GM21381 (cell line): ENCODE measurements at regions not wholly inside any gene's neighbourhood (a gene's known extent, or its start where the extent isn't known, plus 50 kb on each side); places are given as distances from the start of the nearest gene placed in this dataset.

Source experiments
- ATAC-seq: cut with Tn5 transposase; IDR thresholded peaks from one replicate; pipeline ENCODE4 v1.9.1; 2021; ENCODE audit warnings: mild to moderate bottlenecking, moderate library complexity; ENCODE audit not compliant: unreplicated experiment

DNA sequence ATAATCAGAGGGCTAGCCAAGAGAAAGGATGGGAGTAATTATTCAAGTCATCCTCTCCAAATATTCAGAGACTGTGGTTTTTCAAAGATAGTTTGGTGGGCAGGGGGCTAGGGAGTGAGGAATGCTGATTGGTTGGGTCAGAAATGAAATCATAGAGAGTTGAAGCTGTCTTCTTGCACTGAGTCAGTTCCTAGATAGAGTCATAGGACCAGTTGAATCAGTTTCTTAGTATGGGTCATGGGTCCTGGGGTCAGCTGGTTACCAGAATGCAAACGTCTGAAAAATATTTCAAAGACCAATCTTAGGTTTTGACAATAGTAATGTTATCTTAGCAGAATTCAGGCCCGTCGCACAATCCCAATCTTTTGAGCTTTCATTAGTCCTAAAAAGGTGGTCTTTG is 171.4 kb upstream of the SPATS2L start:
- ATAC-seq: no peak

- no peak for ATAC-seq
These were observed 169.8 kb upstream of the SPATS2L start for GRCh38 chr2:200136655-200137054.

GRCh38 chr2:200137271-200137670 is 169.2 kb upstream of the SPATS2L start:
- no peak for ATAC-seq

GRCh38 chr2:200137691-200138090 is 168.8 kb upstream of the SPATS2L start:
- no peak for ATAC-seq

- no peak for ATAC-seq
These were observed 167.9 kb upstream of the SPATS2L start for GRCh38 chr2:200138391-200139124.

GRCh38 chr2:200144571-200144970 is 161.9 kb upstream of the SPATS2L start:
- ATAC-seq: no peak

- ATAC-seq: no peak
These were observed 160.0 kb upstream of the SPATS2L start for GRCh38 chr2:200146501-200146900.

GRCh38 chr2:200147371-200147770 is 159.1 kb upstream of the SPATS2L start:
- no peak for ATAC-seq

- no peak for ATAC-seq
These were observed 158.1 kb upstream of the SPATS2L start for GRCh38 chr2:200148366-200148765.

DNA sequence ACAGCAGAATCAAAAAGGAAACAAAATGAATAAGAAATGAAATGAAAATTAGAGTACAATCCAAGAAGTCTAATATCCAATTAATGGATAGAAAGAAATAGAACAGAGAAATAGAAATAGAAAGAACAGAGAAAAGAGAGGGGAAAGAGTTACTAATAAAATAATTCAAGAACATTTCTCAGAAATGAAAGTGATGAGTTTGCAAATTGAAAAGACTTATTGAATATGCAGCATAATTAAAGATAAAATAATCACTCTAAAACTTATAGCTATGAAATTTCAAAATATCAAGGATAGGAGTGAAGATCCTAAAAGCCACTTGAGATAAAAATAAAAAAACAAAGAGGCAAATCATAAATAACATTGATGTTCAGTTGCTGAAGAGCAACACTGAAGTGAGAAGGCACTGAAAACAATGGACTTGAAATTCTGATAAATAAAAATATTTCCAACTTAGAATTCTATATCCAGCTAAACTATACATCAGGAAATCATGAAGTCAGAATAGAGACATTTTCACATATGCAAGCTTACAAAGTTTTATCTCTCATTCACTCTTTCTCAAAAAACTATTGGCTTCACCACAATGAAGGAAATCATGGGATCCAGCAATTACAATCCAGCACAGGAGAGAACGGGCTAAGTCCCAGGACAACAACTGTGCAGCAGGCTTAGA is 155.9 kb upstream of the SPATS2L start:
- ATAC-seq: no peak

DNA sequence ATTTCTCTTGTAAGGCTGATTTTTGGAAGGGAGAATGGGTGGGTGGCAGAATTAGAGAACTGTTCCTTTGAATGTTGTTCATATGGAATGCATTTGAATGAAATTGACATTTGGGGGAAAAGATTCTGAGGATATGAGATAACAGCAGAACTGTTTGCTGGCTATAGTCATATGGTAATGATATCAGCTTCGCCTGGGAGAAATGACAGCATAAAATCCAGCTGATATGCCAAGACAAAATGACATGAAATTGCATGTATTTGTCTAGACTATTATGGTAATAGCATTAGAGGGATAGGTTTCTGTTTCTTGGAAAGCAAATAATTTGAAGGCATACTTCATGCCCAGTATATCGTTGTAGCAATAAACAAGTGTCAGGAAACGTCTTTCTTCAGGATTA is 150.8 kb upstream of the SPATS2L start:
- no peak for ATAC-seq

- no peak for ATAC-seq
These were observed 150.2 kb upstream of the SPATS2L start for GRCh38 chr2:200156166-200156835.

DNA sequence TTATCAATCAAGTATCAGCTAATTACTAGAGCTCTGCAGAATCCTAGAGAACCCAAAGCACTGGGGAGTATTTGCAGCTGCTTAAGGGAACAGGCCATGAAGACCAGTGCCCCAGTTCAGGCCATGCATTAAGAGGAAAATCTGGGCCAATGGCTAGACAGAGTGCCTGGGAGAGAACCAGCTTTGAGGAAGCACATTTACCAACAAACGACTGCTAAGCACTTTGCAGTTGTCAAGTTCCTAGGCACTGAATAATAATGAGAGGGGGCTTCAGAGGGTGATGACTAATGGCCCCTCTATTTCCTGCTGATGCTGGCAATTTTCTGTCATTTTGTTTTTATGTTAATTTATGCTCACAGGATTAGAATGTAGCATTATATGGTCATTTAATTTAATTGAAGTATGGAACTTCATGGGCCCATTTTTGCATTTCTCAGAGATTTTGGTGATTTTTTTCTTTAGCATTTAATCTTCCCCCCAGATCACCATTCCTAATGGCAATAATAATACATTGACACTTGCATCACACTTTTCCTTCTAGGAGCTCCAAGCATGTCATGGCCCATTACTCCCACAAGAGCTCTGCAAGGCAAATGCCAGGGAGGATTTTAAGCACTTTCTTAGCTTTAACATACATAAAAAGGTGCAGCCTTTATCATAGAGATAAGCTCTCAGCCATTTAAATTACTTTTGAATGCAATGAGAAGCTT is 147.7 kb upstream of the SPATS2L start:
- ATAC-seq: no peak

DNA sequence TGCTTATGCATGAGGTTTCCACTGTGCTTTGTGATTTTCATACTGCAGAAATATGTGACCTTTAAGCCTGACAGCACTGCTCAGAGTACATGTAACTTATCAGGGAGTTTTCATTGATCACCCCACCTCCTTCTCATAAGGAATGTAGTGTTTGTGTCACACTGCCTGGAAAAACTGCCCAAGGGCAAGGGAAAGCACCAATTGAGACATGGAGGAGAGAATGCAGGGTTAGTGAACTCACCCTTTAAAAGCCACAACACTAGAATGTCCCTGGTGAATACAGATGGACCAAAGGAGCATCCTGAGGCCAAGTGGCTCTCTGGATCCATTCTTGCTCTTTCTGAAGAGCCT is 147.2 kb upstream of the SPATS2L start:
- ATAC-seq: no peak

DNA sequence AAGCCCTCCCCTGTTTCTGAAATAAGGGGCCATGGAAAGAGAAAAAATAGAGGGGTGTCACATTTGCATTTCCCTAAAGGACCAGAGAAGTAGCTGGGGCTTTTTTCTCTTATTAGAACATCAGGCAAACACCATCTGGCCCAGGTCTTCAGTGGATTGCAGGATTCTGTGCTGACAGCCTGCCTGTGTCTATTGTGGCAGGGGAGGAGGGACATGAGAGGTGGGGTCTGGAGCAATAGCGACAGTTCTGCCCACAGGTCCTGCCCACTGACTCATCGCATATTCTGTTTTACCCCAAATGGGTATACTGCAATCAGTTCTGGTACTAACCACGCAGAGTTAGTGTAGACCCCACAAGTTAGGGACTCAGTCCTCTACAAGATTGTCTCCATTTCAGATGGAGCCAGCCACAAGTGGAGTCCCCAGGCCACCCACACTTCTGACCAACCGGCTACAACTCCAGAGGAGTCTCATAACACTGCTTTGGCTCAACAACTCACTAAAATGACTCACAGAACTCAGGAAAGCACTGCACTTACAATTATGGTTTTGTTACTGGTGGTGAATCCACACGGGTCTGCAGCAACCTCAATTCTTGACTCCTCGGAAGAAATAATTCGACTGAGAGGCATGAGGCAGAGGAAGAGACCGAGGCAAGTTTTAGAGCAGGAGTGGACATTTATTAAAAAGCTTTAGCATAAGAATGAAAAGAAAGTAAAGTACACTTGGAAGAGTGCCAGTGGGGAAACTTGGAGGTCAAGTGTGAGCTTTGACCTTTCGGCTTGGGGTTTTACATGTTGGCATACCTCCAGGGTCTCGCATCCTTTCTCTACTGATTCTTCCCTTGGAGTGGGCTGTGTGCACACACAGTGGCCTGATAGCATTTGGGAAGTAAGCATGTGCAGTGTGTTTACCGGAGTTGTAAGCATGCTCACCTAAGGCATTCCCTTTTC is 146.4 kb upstream of the SPATS2L start:
- ATAC-seq: no peak

DNA sequence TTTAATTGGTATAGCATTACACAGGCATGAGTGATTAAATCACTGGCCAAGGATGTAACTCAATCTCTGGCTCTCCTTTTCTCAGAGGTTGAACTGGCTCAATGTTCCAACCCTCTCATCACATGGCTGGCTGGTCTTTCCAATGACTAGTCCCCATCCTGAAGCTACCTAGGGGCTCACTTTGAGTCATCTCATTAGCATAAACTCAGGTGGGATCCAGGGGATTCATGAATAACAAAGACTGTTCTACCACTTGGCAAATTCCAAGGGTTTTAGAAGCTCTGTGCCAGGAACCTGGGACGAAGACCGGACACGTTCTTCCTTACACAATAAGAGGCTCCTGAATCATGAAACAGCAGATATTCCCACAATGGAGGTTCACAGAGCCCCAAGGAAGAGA is 145.0 kb upstream of the SPATS2L start:
- ATAC-seq: no peak

GRCh38 chr2:200165687-200166086 is 140.8 kb upstream of the SPATS2L start:
- ATAC-seq: no peak

DNA sequence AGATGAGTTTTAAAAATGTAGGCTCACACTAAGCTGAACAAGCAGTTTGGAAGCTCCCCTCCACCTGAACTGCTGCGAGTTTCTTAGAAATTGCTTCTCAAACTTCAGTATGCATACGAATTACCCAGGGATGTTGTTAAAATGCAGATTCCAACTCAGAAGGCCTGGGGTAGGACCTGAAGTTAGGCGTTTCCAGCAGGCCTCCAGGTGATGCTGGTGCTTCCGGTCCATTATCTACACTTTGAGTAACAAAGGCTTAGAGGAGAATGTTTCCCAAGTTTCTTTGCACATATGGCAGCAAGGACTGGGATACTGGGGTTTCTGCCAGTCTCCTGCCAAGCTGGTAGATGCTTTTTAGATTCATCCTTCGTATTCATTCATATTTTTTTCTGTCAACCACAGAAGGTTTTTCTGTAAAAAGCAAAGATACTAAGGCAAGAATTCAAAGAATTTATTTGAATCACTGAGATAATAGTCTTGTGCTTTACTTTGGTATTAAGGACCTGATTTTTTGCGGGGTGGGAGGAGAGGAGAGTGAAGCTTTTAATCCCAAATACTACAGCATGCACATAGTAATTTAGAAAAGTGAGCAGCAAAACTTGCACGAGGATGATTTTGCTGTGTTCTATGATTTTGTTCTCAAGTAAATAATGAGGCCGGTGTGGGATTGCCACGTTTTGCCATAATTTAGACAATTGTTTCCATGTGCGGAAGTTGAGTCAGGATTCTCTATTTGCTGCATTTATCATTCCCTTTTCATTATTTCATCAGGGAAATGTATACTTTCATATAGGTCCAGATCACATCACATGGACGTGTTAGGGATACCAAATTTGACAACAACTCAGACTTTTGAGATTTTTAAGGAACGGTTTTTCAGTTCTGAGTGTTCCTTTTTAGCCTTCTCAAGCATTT is 137.6 kb upstream of the SPATS2L start:
- ATAC-seq: no peak

GRCh38 chr2:200170221-200170620 is 136.3 kb upstream of the SPATS2L start:
- ATAC-seq: no peak
